HT1080 (cell line): ENCODE measurements at regions not wholly inside any gene's neighbourhood (a gene's known extent, or its start where the extent isn't known, plus 50 kb on each side); places are given as distances from the start of the nearest gene placed in this dataset.

Experiments
- DNase-seq: peaks from one replicate; pipeline ENCODE4 v3.0.0-alpha.2; 2015; ENCODE audit warnings: low read depth

- DNase-seq, result no peak
These were observed 338.7 kb upstream of the SMC2 start for GRCh38 chr9:103755441-103755840.

DNA sequence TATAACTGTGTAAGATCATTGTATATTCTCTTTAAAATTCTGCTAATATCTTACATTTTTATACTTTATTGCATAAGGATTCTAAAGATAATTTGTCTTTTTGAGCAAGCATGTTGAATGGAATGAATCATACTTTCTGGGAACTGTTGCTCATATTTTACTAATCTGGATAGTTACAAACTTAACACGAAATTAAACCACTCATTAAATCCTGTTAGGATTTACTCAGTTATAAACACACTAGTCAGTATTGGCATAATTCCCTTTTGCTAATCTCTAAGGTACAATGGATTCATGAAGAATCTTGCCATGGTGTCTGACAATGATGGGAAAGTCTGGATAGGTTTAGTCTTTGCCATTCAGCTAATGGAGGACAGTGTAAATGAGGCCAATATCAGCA lies 338.1 kb upstream of the SMC2 start:
- DNase-seq, result no peak

- no peak for DNase-seq
These were observed 337.0 kb upstream of the SMC2 start for GRCh38 chr9:103757062-103757461.

DNA sequence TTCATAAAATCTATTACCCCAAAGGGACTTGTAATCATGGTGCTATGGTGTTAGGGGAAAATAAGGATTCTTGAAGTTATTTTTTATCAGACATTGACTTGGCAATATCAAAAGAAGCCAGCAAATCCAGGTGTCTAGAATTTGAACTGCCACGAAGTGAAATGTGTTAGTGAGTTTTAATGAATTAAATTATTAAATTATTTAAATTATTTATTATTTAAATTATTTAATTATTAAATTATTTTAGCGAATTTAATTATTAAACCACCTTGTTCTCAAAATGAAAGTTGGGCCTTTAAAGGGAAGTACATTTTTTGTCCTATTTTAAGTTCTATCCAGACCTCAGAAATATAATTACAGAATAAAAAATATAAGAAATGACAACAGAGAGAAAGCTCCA lies 332.6 kb upstream of the SMC2 start:
- DNase-seq, result no peak

GRCh38 chr9:103789686-103790085 lies 304.4 kb upstream of the SMC2 start:
- DNase-seq, result no peak

DNA sequence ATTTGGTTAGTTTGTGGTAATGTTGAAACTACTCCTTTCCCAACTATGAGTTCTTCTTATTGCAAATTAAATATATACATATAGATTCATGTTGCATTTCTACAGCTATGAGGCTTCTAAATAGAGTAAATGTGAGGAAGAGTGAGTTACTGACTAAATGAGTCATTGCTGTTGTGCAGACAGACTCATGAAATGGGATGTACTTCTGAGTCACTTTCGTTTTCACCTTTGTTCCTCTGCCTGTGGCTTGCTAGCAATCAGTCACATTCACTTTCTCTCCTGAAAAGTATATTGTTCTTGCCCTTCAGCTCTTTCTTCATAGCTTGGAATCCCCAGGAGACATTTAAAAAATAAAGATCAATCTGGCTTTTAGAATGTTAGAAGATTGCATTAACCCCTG lies 295.5 kb upstream of the SMC2 start:
- DNase-seq, result peak; percentile 83

GRCh38 chr9:103799959-103800358 lies 294.1 kb upstream of the SMC2 start:
- DNase-seq, result no peak

GRCh38 chr9:103802068-103802467 lies 292.0 kb upstream of the SMC2 start:
- no peak for DNase-seq

DNA sequence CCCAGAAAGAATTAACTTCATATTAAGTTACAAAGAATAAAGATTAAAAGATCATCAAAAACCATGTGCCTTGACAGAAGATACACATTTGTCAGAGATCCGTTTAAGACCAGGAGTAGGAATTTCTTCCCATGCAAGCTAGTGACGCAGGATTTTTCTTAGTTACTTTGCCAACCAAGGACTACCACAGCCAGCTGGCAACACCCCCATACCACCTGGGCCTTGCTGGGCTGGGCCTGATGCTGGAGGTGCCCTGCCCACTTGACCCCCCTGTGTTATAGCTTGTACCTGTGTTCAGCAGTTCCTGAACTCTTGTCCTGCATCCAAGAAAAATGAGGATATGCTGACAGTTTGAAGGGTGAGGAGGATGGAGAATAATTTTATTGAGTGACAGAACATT lies 290.9 kb upstream of the SMC2 start:
- DNase-seq, result no peak

GRCh38 chr9:103804077-103804735 lies 289.9 kb upstream of the SMC2 start:
- peak; percentile 81 for DNase-seq

- DNase-seq, result no peak
These were observed 284.4 kb upstream of the SMC2 start for GRCh38 chr9:103809745-103810144.

- no peak for DNase-seq
These were observed 282.6 kb upstream of the SMC2 start for GRCh38 chr9:103811462-103811861.

- DNase-seq, result no peak
These were observed 278.0 kb upstream of the SMC2 start for GRCh38 chr9:103816146-103816545.

DNA sequence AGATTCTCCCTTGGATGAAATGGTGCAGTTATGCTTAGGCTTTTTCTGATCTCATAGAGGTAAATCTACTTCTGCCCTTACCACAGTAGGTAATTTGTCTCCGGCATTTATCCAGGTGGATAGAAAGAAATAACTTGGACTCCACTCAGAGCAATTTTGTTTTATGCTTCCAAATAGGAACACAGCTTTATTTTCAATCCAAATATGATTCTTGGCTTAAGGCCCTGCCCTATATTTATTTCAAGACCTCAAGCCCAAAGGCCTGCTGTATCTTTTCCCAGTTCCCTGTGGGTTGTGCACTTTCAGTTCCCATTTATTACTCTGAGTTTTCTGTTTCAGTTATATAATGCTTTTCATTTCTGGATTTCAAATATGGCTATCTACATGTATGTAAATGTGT lies 274.2 kb upstream of the SMC2 start:
- no peak for DNase-seq

DNA sequence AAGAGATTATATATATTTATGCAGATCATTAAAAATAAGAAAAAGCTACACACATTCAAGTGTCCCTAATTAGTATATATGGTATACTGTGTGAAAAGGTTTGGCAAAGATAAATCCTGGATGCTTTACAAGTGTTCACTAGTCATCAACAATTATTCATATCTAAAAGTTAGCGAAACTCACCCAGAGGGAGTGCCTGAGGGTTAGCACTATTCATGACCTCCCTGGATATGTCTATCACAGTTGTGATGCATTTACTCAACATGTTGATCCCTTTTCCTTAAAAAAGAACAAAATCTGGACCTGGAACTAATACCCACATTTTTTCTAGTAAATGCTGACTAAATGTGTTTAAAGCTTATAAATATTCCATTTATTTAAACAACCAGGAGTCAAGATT lies 273.0 kb upstream of the SMC2 start:
- DNase-seq, result no peak

DNA sequence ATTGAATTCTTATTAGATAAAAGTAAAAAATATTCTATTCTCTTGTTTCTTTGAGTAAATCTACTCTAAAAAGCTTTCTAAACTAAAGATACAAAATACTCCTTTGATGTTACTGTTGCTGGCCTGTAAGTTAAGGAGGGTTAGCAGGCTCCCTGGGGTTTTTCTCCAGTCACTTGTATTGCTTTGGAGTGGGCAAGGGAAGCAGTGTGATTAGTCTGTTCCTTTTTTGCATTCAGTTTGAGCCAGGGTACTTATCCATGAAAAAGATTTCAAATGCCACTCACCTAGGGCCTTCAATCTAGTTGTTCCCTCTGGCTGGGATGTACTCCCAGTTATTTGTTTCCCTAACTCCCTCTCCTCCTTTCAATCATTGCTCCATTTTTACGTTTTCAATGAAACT lies 256.2 kb upstream of the SMC2 start:
- DNase-seq, result no peak

- no peak for DNase-seq
These were observed 254.9 kb upstream of the SMC2 start for GRCh38 chr9:103839197-103839596.

DNA sequence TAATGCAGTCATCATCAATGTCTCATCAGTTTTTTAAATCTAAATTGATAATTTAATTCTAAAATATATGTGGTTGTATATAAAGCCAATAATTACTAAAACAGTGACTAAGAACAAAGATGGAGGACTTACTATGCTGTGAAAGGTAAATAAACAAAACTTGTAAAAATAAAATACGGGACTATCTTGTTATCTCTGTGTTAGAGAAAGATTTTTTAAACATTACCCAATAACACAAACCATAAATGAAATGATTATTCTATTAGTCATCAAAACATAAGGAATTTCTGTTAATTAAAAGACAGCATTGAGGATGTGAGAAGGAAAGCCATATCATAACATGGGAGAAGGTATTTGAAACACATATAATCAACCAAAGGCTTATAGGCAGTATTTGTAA lies 226.2 kb upstream of the SMC2 start:
- no peak for DNase-seq

- DNase-seq, result no peak
These were observed 221.3 kb upstream of the SMC2 start for GRCh38 chr9:103872811-103873210.

- no peak for DNase-seq
These were observed 212.7 kb upstream of the SMC2 start for GRCh38 chr9:103881419-103881818.

GRCh38 chr9:103889989-103890388 lies 204.1 kb upstream of the SMC2 start:
- DNase-seq, result no peak

- no peak for DNase-seq
These were observed 199.9 kb upstream of the SMC2 start for GRCh38 chr9:103894184-103894583.

- DNase-seq, result no peak
These were observed 195.6 kb upstream of the SMC2 start for GRCh38 chr9:103898550-103898949.

GRCh38 chr9:103899866-103900265 lies 194.2 kb upstream of the SMC2 start:
- DNase-seq, result no peak
